ENCODE measurements at regions not wholly inside any gene's neighbourhood (a gene's known extent, or its start where the extent isn't known, plus 50 kb on each side); places are given as distances from the start of the nearest gene placed in this dataset.

GRCh38 chr14:71429902-71430301, 502.3 kb upstream of the RGS6 start:
- ChIA-PET POLR2A (no interaction called here), CTCF (interaction anchor here (1.0 to 2.0 kb wide), 6 partner anchors 8 to 426 kb away, joined by 3 to 8 read pairs (median 4); no protein-coding TSS in a partner anchor)
- no peak overlapping the region for H3K4me3 ChIP-seq (replicated peaks in 1 of 3; ENCODE audit: insufficient read depth in 1 of 3, low read depth in 1 of 3, low read length in 3 of 3)
- no peaks in the 10 kb centered on the region for H3K4me1 ChIP-seq (ENCODE audit: control insufficient read depth, extremely low read depth, insufficient read depth, low read length)
- dilution Hi-C loops (cut with MboI; ENCODE audit: extremely low pct_ligation_motif_present, low sequenced_read_pairs) (no loop called here), intact Hi-C loops (cut with micrococcal nuclease) (no loop called here)
- H3K27ac ChIP-seq (ENCODE audit: insufficient read depth, low read depth, low read length), result no peak overlapping the region
- H3K36me3 ChIP-seq (ENCODE audit: control insufficient read depth in 2 of 2, extremely low read depth in 1 of 2, insufficient read depth in 2 of 2, low read length in 2 of 2), result no peaks in the 10 kb centered on the region
- BruUV-seq (replicated peaks), result no TSS peak
- no peak overlapping the region for H3K4me2 ChIP-seq (ENCODE audit: insufficient read depth, low read length)
- no peaks in the 10 kb centered on the region for H3K27me3 ChIP-seq (ENCODE audit: control insufficient read depth in 2 of 2, insufficient read depth in 2 of 2, low read length in 2 of 2)
- FAIRE-seq (no peak), DNase-seq (ENCODE audit: low read depth, low spot score) (no peak)
- H3K9me1 ChIP-seq (replicated peaks; ENCODE audit: control insufficient read depth, extremely low read depth, insufficient read depth, low read length), result no peaks in the 10 kb centered on the region
- no peaks in the 10 kb centered on the region for H3K9me3 ChIP-seq (replicated peaks; ENCODE audit: control insufficient read depth, insufficient read depth, low read length)
- no peak overlapping the region for H3K9ac ChIP-seq (replicated peaks; ENCODE audit: extremely low read depth, insufficient read depth, low read length)
- H3K79me2 ChIP-seq (ENCODE audit: control insufficient read depth, insufficient read depth, low read length), result no peaks in the 10 kb centered on the region
- H4K20me1 ChIP-seq (replicated peaks; ENCODE audit: control insufficient read depth, extremely low read depth, insufficient read depth, low read length), result no peaks in the 10 kb centered on the region
- TF ChIP-seq JUN (IDR thresholded peaks at IDR 0.05; ENCODE audit: borderline replicate concordance, insufficient read depth, insufficient read length, low read depth) (no peak), EZH2 (IDR thresholded peaks at IDR 0.05; ENCODE audit: borderline replicate concordance, low read depth, low read length, severe bottlenecking) (no peak)
- H2AFZ ChIP-seq (ENCODE audit: low read depth, low read length), result no peak overlapping the region

DNA sequence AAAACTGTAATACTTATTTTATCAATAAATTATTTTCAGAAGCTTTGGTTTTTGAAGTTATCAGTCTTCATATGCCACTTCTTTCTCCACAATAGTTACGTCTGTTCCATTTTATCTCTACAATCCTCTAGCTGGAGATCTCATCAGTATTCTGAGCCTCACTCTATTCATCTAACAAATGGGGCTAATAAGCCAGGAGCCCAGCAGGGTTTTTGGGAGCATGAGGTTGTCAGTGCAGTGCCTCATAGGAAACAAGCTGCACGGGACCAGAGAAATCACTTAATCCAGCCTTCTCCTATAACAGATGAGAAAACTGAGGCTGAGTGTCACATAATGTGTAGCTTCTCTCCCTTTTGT, 501.9 kb upstream of the RGS6 start:
- dilution Hi-C loops (cut with MboI; ENCODE audit: extremely low pct_ligation_motif_present, low sequenced_read_pairs), result no loop called here
- FAIRE-seq, result no peak
- CTCF ChIA-PET, result interaction anchor here (1.0 to 2.0 kb wide), 6 partner anchors 9 to 425 kb away, joined by 3 to 8 read pairs (median 4); no protein-coding TSS in a partner anchor

More for the DNA sequence above, 501.9 kb upstream of the RGS6 start:
- H3K4me1 ChIP-seq (ENCODE audit: control insufficient read depth, extremely low read depth, insufficient read depth, low read length), result no peaks in the 10 kb centered on the region
- no peaks in the 10 kb centered on the region for H4K20me1 ChIP-seq (replicated peaks; ENCODE audit: control insufficient read depth, extremely low read depth, insufficient read depth, low read length)
- H3K9ac ChIP-seq (replicated peaks; ENCODE audit: extremely low read depth, insufficient read depth, low read length), result no peak overlapping the region
- H2AFZ ChIP-seq (ENCODE audit: low read depth, low read length), result no peak overlapping the region
- no peak overlapping the region for H3K4me2 ChIP-seq (ENCODE audit: insufficient read depth, low read length)
- H3K36me3 ChIP-seq (ENCODE audit: control insufficient read depth in 2 of 2, extremely low read depth in 1 of 2, insufficient read depth in 2 of 2, low read length in 2 of 2), result no peaks in the 10 kb centered on the region
- H3K27ac ChIP-seq (ENCODE audit: insufficient read depth, low read depth, low read length), result no peak overlapping the region
- POLR2A ChIA-PET, result no interaction called here
- no peaks in the 10 kb centered on the region for H3K9me3 ChIP-seq (replicated peaks; ENCODE audit: control insufficient read depth, insufficient read depth, low read length)
- BruUV-seq (replicated peaks), result no TSS peak
- H3K4me3 ChIP-seq (replicated peaks in 1 of 3; ENCODE audit: insufficient read depth in 1 of 3, low read depth in 1 of 3, low read length in 3 of 3), result no peak overlapping the region
- H3K79me2 ChIP-seq (ENCODE audit: control insufficient read depth, insufficient read depth, low read length), result no peaks in the 10 kb centered on the region
- DNase-seq (ENCODE audit: low read depth, low spot score), result no peak
- intact Hi-C loops (cut with micrococcal nuclease), result no loop called here
- no peaks in the 10 kb centered on the region for H3K9me1 ChIP-seq (replicated peaks; ENCODE audit: control insufficient read depth, extremely low read depth, insufficient read depth, low read length)
- H3K27me3 ChIP-seq (ENCODE audit: control insufficient read depth in 2 of 2, insufficient read depth in 2 of 2, low read length in 2 of 2), result no peaks in the 10 kb centered on the region
- TF ChIP-seq POLR2AphosphoS5 (IDR thresholded peaks at IDR 0.05; ENCODE audit: insufficient read depth, low read depth, low read length), result no peak
- TF ChIP-seq JUN (IDR thresholded peaks at IDR 0.05; ENCODE audit: borderline replicate concordance, insufficient read depth, insufficient read length, low read depth), result no peak
- TF ChIP-seq EZH2 (IDR thresholded peaks at IDR 0.05; ENCODE audit: borderline replicate concordance, low read depth, low read length, severe bottlenecking), result no peak
- TF ChIP-seq, protein P1, sequence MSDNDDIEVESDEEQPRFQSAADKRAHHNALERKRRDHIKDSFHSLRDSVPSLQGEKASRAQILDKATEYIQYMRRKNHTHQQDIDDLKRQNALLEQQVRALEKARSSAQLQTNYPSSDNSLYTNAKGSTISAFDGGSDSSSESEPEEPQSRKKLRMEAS (IDR thresholded peaks at IDR 0.05; ENCODE audit: insufficient read depth, insufficient read length), result no peak
- TF ChIP-seq FOS (IDR thresholded peaks at IDR 0.05; ENCODE audit: borderline replicate concordance, insufficient read depth, low read length), result no peak
- TF ChIP-seq, protein P2, sequence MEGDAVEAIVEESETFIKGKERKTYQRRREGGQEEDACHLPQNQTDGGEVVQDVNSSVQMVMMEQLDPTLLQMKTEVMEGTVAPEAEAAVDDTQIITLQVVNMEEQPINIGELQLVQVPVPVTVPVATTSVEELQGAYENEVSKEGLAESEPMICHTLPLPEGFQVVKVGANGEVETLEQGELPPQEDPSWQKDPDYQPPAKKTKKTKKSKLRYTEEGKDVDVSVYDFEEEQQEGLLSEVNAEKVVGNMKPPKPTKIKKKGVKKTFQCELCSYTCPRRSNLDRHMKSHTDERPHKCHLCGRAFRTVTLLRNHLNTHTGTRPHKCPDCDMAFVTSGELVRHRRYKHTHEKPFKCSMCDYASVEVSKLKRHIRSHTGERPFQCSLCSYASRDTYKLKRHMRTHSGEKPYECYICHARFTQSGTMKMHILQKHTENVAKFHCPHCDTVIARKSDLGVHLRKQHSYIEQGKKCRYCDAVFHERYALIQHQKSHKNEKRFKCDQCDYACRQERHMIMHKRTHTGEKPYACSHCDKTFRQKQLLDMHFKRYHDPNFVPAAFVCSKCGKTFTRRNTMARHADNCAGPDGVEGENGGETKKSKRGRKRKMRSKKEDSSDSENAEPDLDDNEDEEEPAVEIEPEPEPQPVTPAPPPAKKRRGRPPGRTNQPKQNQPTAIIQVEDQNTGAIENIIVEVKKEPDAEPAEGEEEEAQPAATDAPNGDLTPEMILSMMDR (IDR thresholded peaks at IDR 0.05; ENCODE audit: extremely low read depth in 1 of 2, insufficient read depth in 1 of 2, low read depth in 1 of 2, low read length in 2 of 2), result no peak
- TF ChIP-seq GATA2 (IDR thresholded peaks at IDR 0.05; ENCODE audit: insufficient read depth, insufficient read length, low read depth, low read length), result no peak
- TF ChIP-seq POLR2A (IDR thresholded peaks at IDR 0.05; ENCODE audit: low read depth, low read length), result no peak
- no peak for TF ChIP-seq MYC (IDR thresholded peaks at IDR 0.05; ENCODE audit: low read depth, low read length)
